ENCODE measurements at regions not wholly inside any gene's neighbourhood (a gene's known extent, or its start where the extent isn't known, plus 50 kb on each side); places are given as distances from the start of the nearest gene placed in this dataset.

DNA sequence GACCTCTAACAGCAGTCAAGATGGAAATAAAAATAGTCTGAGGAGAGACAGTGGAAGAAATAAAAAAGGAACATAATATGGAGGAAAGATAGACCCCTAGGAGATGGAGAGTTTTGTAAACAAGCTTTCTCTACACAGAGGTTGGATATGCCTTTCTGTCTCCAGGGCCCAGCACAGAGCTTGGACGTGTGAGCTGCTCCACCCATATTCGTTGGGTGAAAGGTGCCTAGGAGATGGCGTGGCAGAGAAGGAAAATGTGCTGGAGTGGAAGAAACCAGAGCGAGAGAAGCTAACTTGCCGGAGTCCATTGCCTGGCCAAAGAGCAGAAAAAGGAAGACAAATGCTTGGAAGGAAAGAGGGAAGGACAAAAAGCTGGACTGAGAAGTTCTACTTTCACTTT is 78.3 kb upstream of the LMO4 start:
- TF ChIP-seq, protein P1, sequence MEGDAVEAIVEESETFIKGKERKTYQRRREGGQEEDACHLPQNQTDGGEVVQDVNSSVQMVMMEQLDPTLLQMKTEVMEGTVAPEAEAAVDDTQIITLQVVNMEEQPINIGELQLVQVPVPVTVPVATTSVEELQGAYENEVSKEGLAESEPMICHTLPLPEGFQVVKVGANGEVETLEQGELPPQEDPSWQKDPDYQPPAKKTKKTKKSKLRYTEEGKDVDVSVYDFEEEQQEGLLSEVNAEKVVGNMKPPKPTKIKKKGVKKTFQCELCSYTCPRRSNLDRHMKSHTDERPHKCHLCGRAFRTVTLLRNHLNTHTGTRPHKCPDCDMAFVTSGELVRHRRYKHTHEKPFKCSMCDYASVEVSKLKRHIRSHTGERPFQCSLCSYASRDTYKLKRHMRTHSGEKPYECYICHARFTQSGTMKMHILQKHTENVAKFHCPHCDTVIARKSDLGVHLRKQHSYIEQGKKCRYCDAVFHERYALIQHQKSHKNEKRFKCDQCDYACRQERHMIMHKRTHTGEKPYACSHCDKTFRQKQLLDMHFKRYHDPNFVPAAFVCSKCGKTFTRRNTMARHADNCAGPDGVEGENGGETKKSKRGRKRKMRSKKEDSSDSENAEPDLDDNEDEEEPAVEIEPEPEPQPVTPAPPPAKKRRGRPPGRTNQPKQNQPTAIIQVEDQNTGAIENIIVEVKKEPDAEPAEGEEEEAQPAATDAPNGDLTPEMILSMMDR (IDR thresholded peaks at IDR 0.05; ENCODE audit: low read length), result no peak
- TF ChIP-seq EZH2 (IDR thresholded peaks at IDR 0.05; ENCODE audit: borderline replicate concordance, low read length), result no peak

Measured in OCI-LY1 (cell line).